AG04449 (cell line): ENCODE measurements at regions not wholly inside any gene's neighbourhood (a gene's known extent, or its start where the extent isn't known, plus 50 kb on each side); places are given as distances from the start of the nearest gene placed in this dataset.
"Not testable (repeated sequence)": the region's sequence is repeated elsewhere in the genome, so short reads cannot be mapped to it uniquely, and the experiment has no call there.

Experiments
- CTCF ChIA-PET: fragments of 350-600 bp; formaldehyde crosslinking; extraction: SDS; loops from one replicate; lab custom pipeline; 2021; ENCODE audit warnings: antibody characterized with exemption; lab: Yijun Ruan, JAX
- POLR2A ChIA-PET: fragments of 400-600, 350-600 bp; formaldehyde crosslinking; extraction: SDS; loops from one replicate; lab custom pipeline; 2020; ENCODE audit warnings: antibody characterized with exemption, inconsistent platforms; lab: Yijun Ruan, JAX
- DNase-seq: peaks from one replicate; pipeline ENCODE4 v3.0.0-alpha.2; 2010; ENCODE audit warnings: low read depth, low spot score
- H3K4me3 ChIP-seq: 2 replicates; pipeline ENCODE4 v1.5.1; 2011; ENCODE audit warnings: low read depth, mild to moderate bottlenecking, control low read depth, low read length
- CTCF ChIP-seq: IDR thresholded peaks from one replicate; pipeline ENCODE4 v1.5.1; 2011; ENCODE audit warnings: mild to moderate bottlenecking, moderate library complexity, low read length, control low read depth, inconsistent platforms; ENCODE audit not compliant: insufficient read depth; ENCODE audit errors: missing control alignments

- ChIA-PET POLR2A (no interaction called here), CTCF (interaction anchor here (1.3 to 1.5 kb wide), 3 partner anchors 14 to 30 kb away, joined by 3 to 5 read pairs (median 3); no protein-coding TSS in a partner anchor)
- no peak overlapping the region for H3K4me3 ChIP-seq
- DNase-seq = no peak
- TF ChIP-seq CTCF = no peak
Observed at GRCh38 chr12:116672842-116673516, 64.9 kb downstream of the SPRING1 start.

- POLR2A ChIA-PET = interaction anchor here (0.6 kb wide), 1 partner anchor 529 kb away, joined by 5 read pairs; no protein-coding TSS in a partner anchor
- DNase-seq = no peak
- no peak overlapping the region for H3K4me3 ChIP-seq
- CTCF ChIA-PET = no interaction called here
- TF ChIP-seq CTCF = no peak
Observed at GRCh38 chr12:116672010-116672409, 65.9 kb downstream of the SPRING1 start.

DNA sequence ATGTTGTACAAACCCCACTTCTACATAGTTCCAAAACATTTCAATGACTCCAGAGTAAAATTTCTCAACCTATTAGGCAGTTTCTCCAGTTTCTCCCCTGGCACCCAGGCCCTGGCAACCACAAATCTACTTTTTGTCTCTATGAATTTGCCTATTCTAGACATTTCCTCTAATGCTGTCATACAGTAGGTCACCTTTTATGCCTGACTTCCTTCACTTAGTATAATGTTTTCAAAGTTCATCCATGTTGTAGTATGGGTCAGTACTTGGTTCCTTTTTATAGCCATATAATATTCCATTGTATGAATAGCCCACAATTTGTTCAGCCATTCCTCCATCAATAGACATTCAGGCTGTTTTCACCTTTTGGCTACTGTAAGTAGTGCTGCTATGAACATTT is 67.0 kb downstream of the SPRING1 start:
- TF ChIP-seq CTCF = no peak
- H3K4me3 ChIP-seq = no peak overlapping the region
- CTCF ChIA-PET = no interaction called here
- DNase-seq = no peak
- POLR2A ChIA-PET = no interaction called here

- no peak overlapping the region for H3K4me3 ChIP-seq
- TF ChIP-seq CTCF = no peak
- ChIA-PET POLR2A (no interaction called here), CTCF (interaction anchor here (1.1 to 1.2 kb wide), 2 partner anchors 9 to 11 kb away, joined by 3 to 4 read pairs; no protein-coding TSS in a partner anchor)
- no peak for DNase-seq
Observed at GRCh38 chr12:116667752-116668151, 70.1 kb downstream of the SPRING1 start.

DNA sequence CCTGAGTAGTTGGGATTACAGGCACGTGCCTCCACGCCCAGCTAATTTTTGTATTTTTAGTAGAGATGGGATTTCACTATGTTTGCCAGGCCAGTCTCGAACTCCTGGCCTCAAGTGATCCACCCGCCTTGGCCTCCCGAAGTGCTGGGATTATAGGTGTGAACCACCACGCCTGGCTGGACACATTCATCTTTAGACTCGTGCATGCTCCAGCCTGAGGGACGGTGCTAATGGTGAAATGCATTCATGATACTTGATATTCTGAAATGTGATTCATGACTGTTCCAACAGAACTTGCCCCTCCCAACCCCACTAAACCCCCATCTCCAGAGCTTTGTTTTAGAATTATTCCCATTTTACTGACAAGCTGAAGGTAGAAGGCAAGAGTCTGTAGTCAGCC is 71.0 kb downstream of the SPRING1 start:
- POLR2A ChIA-PET, DNase-seq, H3K4me3 ChIP-seq: not testable (repeated sequence)
- CTCF ChIA-PET = interaction anchor here (1.2 kb wide), 1 partner anchor 12 kb away, joined by 3 read pairs; no protein-coding TSS in a partner anchor

- POLR2A ChIA-PET = no interaction called here
- DNase-seq = no peak
- CTCF ChIA-PET = no interaction called here
Observed at GRCh38 chr12:116666305-116666673, 71.6 kb downstream of the SPRING1 start.

More at GRCh38 chr12:116666305-116666673, 71.6 kb downstream of the SPRING1 start:
- no peak for TF ChIP-seq CTCF
- no peak overlapping the region for H3K4me3 ChIP-seq
